Hepatocyte (in vitro differentiated cells): ENCODE measurements at regions not wholly inside any gene's neighbourhood (a gene's known extent, or its start where the extent isn't known, plus 50 kb on each side); places are given as distances from the start of the nearest gene placed in this dataset.

Source experiments
- DNase-seq: peaks from one replicate; pipeline ENCODE4 v3.0.0-alpha.2; 2016; ENCODE audit warnings: low spot score
- H2AFZ ChIP-seq: fragments of 200-600 bp; sonication (generic); 2 replicates; pipeline ENCODE4 v1.6.0; 2016; ENCODE audit warnings: antibody characterized with exemption, mild to moderate bottlenecking
- H3K27ac ChIP-seq: fragments of 200-600 bp; sonication (generic); 2 replicates; pipeline ENCODE4 v1.5.1; 2016; ENCODE audit warnings: mild to moderate bottlenecking
- H3K27me3 ChIP-seq: fragments of 200-600 bp; sonication (generic); 2 replicates; pipeline ENCODE4 v1.6.1; 2016
- H3K36me3 ChIP-seq: fragments of 200-600 bp; sonication (generic); replicated peaks from 2 replicates; pipeline ENCODE4 v1.5.1; 2016; ENCODE audit warnings: low read depth; ENCODE audit not compliant: insufficient read depth
- H3K4me1 ChIP-seq: fragments of 200-600 bp; sonication (generic); 2 replicates; pipeline ENCODE4 v1.5.1; 2016; ENCODE audit warnings: mild to moderate bottlenecking, moderate library complexity; ENCODE audit not compliant: insufficient read depth
- H3K4me2 ChIP-seq: fragments of 200-600 bp; sonication (generic); 2 replicates; pipeline ENCODE4 v1.6.0; 2016
- H3K4me3 ChIP-seq: fragments of 200-600 bp; sonication (generic); 2 replicates; pipeline ENCODE4 v1.5.1; 2016; ENCODE audit warnings: mild to moderate bottlenecking
- H3K79me2 ChIP-seq: fragments of 200-600 bp; sonication (generic); 2 replicates; pipeline ENCODE4 v1.6.0; 2017; ENCODE audit warnings: mild to moderate bottlenecking
- H3K9me2 ChIP-seq: fragments of 200-600 bp; sonication (generic); replicated peaks from 2 replicates; pipeline ENCODE4 v1.6.0; 2017; ENCODE audit warnings: mild to moderate bottlenecking; ENCODE audit not compliant: insufficient read depth
- H3K9me3 ChIP-seq: fragments of 200-600 bp; sonication (generic); 2 replicates; pipeline ENCODE4 v1.5.1; 2016; ENCODE audit warnings: low read depth, mild to moderate bottlenecking
- H4K20me1 ChIP-seq: fragments of 200-600 bp; sonication (generic); 2 replicates; pipeline ENCODE4 v1.6.0; 2016; ENCODE audit warnings: mild to moderate bottlenecking; ENCODE audit not compliant: insufficient read depth, poor library complexity, severe bottlenecking
- EZH2 ChIP-seq: fragments of 200-600 bp; sonication (generic); IDR thresholded peaks from 2 replicates; pipeline ENCODE4 v1.6.1; 2016; ENCODE audit warnings: antibody characterized with exemption, mild to moderate bottlenecking, borderline replicate concordance
- EZH2phosphoT487 ChIP-seq: fragments of 200-600 bp; sonication (generic); IDR thresholded peaks from one replicate; pipeline ENCODE4 v1.6.1; 2018; ENCODE audit warnings: antibody characterized with exemption, mild to moderate bottlenecking, low read depth, moderate library complexity; ENCODE audit not compliant: unreplicated experiment, severe bottlenecking
- WGBS: methylation state at CpG from one replicate; pipeline ENCODE4 v1.1.6; 2016; ENCODE audit warnings: low lambda C conversion rate; ENCODE audit errors: missing lambda C conversion rate; 5-methylcytosine and 5-hydroxymethylcytosine counted together
- TF ChIP-seq, protein P1 (sequence below): fragments of 200-600 bp; sonication (generic); IDR thresholded peaks from 2 replicates; pipeline ENCODE4 v1.5.1; 2016; ENCODE audit warnings: antibody characterized with exemption, mild to moderate bottlenecking; ENCODE audit not compliant: poor library complexity

- no peak overlapping the region for H3K4me3 ChIP-seq
- H3K9me3 ChIP-seq, result no peaks in the 10 kb centered on the region
- TF ChIP-seq EZH2phosphoT487, result no peak
- TF ChIP-seq, protein P1, sequence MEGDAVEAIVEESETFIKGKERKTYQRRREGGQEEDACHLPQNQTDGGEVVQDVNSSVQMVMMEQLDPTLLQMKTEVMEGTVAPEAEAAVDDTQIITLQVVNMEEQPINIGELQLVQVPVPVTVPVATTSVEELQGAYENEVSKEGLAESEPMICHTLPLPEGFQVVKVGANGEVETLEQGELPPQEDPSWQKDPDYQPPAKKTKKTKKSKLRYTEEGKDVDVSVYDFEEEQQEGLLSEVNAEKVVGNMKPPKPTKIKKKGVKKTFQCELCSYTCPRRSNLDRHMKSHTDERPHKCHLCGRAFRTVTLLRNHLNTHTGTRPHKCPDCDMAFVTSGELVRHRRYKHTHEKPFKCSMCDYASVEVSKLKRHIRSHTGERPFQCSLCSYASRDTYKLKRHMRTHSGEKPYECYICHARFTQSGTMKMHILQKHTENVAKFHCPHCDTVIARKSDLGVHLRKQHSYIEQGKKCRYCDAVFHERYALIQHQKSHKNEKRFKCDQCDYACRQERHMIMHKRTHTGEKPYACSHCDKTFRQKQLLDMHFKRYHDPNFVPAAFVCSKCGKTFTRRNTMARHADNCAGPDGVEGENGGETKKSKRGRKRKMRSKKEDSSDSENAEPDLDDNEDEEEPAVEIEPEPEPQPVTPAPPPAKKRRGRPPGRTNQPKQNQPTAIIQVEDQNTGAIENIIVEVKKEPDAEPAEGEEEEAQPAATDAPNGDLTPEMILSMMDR, result no peak
- no peak for TF ChIP-seq EZH2
- H3K9me2 ChIP-seq, result no peaks in the 10 kb centered on the region
- H3K36me3 ChIP-seq, result no peaks in the 10 kb centered on the region
- no peaks in the 10 kb centered on the region for H3K79me2 ChIP-seq
- no peak overlapping the region for H2AFZ ChIP-seq
- no peaks in the 10 kb centered on the region for H4K20me1 ChIP-seq
- no peak for DNase-seq
- WGBS, result 56% methylated on average over 11 of the region's 11 CpGs
- H3K27ac ChIP-seq, result no peak overlapping the region
- no peaks in the 10 kb centered on the region for H3K27me3 ChIP-seq
- H3K4me2 ChIP-seq, result no peak overlapping the region
- H3K4me1 ChIP-seq, result peaks cover 15% of the 10 kb centered on the region
These were observed 54.7 kb upstream of the PRDM11 start for GRCh38 chr11:45091563-45092403.

DNA sequence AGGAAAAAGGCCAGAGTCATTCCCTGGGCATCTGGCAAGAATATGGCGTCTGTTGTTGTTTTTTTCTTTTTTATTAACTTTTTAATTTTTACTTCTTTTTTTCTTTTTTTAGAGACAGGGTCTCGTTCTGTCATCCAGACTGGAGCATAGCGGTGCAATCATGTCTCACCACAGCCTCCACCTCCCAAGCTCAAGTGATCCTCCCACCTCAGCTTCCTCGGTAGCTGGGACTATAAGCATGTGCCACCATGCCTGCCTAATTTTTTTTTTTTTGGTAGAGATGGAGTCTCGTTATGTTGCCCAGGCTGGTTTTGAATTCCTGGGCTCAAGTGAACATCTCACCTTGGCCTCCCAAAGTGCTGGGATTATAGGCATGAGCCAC lies 54.0 kb upstream of the PRDM11 start:
- 84% methylated on average over 5 of the region's 5 CpGs for WGBS
- H3K4me1 ChIP-seq, result peaks cover 15% of the 10 kb centered on the region
- no peak overlapping the region for H3K4me2 ChIP-seq
- H2AFZ ChIP-seq, result no peak overlapping the region
- H3K36me3 ChIP-seq, result no peaks in the 10 kb centered on the region
- no peaks in the 10 kb centered on the region for H4K20me1 ChIP-seq
- DNase-seq, result no peak
- H3K9me3 ChIP-seq, result no peaks in the 10 kb centered on the region
- peaks cover 4% of the 10 kb centered on the region for H3K27me3 ChIP-seq
- no peak overlapping the region for H3K27ac ChIP-seq
- no peaks in the 10 kb centered on the region for H3K9me2 ChIP-seq
- H3K4me3 ChIP-seq, result no peak overlapping the region
- TF ChIP-seq EZH2phosphoT487, result no peak
- no peak for TF ChIP-seq EZH2
- TF ChIP-seq, protein P1, result no peak
- no peaks in the 10 kb centered on the region for H3K79me2 ChIP-seq

GRCh38 chr11:45092901-45093760 lies 53.3 kb upstream of the PRDM11 start:
- H3K27ac ChIP-seq, result no peak overlapping the region
- no peaks in the 10 kb centered on the region for H3K79me2 ChIP-seq
- no peaks in the 10 kb centered on the region for H3K9me2 ChIP-seq
- no peaks in the 10 kb centered on the region for H3K9me3 ChIP-seq
- 73% methylated on average over 15 of the region's 15 CpGs for WGBS
- no peak overlapping the region for H3K4me2 ChIP-seq
- no peak overlapping the region for H3K4me3 ChIP-seq
- no peaks in the 10 kb centered on the region for H3K36me3 ChIP-seq
- H3K27me3 ChIP-seq, result peaks cover 7% of the 10 kb centered on the region
- TF ChIP-seq, protein P1, result no peak
- TF ChIP-seq EZH2phosphoT487 (no peak), EZH2 (no peak)
- no peak overlapping the region for H2AFZ ChIP-seq
- H3K4me1 ChIP-seq, result peaks cover 15% of the 10 kb centered on the region
- DNase-seq, result no peak
- H4K20me1 ChIP-seq, result no peaks in the 10 kb centered on the region
